Osteocyte (in vitro differentiated cells): ENCODE measurements at regions not wholly inside any gene's neighbourhood (a gene's known extent, or its start where the extent isn't known, plus 50 kb on each side); places are given as distances from the start of the nearest gene placed in this dataset.

Experiments
- DNase-seq: peaks from one replicate; pipeline ENCODE4 v3.0.0; 2021; ENCODE audit warnings: mixed read lengths; ENCODE audit not compliant: unreplicated experiment; ENCODE audit errors: extremely low spot score
- H3K27ac Mint-ChIP-seq: one replicate; pipeline ENCODE4 v1.8.0; 2021; ENCODE audit warnings: mild to moderate bottlenecking, mixed read lengths; ENCODE audit not compliant: unreplicated experiment
- H3K27me3 Mint-ChIP-seq: one replicate; pipeline ENCODE4 v1.8.0; 2021; ENCODE audit warnings: mixed read lengths; ENCODE audit not compliant: unreplicated experiment
- H3K36me3 Mint-ChIP-seq: one replicate; pipeline ENCODE4 v1.8.0; 2021; ENCODE audit warnings: mixed read lengths; ENCODE audit not compliant: unreplicated experiment
- H3K4me1 Mint-ChIP-seq: one replicate; pipeline ENCODE4 v1.8.0; 2021; ENCODE audit warnings: mixed read lengths; ENCODE audit not compliant: unreplicated experiment
- H3K4me3 Mint-ChIP-seq: one replicate; pipeline ENCODE4 v1.8.0; 2021; ENCODE audit warnings: mild to moderate bottlenecking, moderate library complexity, mixed read lengths; ENCODE audit not compliant: unreplicated experiment
- H3K9me3 Mint-ChIP-seq: one replicate; pipeline ENCODE4 v1.8.0; 2021; ENCODE audit warnings: mixed read lengths; ENCODE audit not compliant: unreplicated experiment
- CTCF ChIP-seq: fragments of 200-600 bp; sonication (generic); IDR thresholded peaks from 2 replicates; pipeline ENCODE4 v1.5.0; 2021; ENCODE audit warnings: antibody characterized with exemption, mild to moderate bottlenecking, moderate library complexity

- DNase-seq, result no peak
- Mint-ChIP-seq H3K36me3 (no peaks in the 10 kb centered on the region), H3K9me3 (no peaks in the 10 kb centered on the region), H3K4me1 (no peaks in the 10 kb centered on the region), H3K4me3 (no peak overlapping the region), H3K27ac (no peak overlapping the region), H3K27me3 (no peaks in the 10 kb centered on the region)
- TF ChIP-seq CTCF, result no peak
Measured at GRCh38 chr5:58284886-58285285, 175.0 kb downstream of the PLK2 start.

GRCh38 chr5:58281189-58281588, 178.7 kb downstream of the PLK2 start:
- no peak overlapping the region for H3K4me3 Mint-ChIP-seq
- H3K36me3 Mint-ChIP-seq, result no peaks in the 10 kb centered on the region

GRCh38 chr5:58279259-58279658, 180.6 kb downstream of the PLK2 start:
- DNase-seq, result no peak
- TF ChIP-seq CTCF, result no peak
- Mint-ChIP-seq H3K4me1 (no peaks in the 10 kb centered on the region), H3K4me3 (no peak overlapping the region), H3K27me3 (no peaks in the 10 kb centered on the region), H3K9me3 (peaks cover 3% of the 10 kb centered on the region), H3K36me3 (no peaks in the 10 kb centered on the region), H3K27ac (no peak overlapping the region)

More at GRCh38 chr5:58281189-58281588, 178.7 kb downstream of the PLK2 start:
- DNase-seq, result no peak
- H3K9me3 Mint-ChIP-seq, result peaks cover 3% of the 10 kb centered on the region
- H3K27ac Mint-ChIP-seq, result no peak overlapping the region
- TF ChIP-seq CTCF, result no peak
- H3K4me1 Mint-ChIP-seq, result no peaks in the 10 kb centered on the region
- H3K27me3 Mint-ChIP-seq, result no peaks in the 10 kb centered on the region

GRCh38 chr5:58276431-58276830, 183.5 kb downstream of the PLK2 start:
- no peak for DNase-seq
- H3K36me3 Mint-ChIP-seq, result no peaks in the 10 kb centered on the region
- H3K27me3 Mint-ChIP-seq, result peaks cover 2% of the 10 kb centered on the region
- no peaks in the 10 kb centered on the region for H3K4me1 Mint-ChIP-seq
- H3K4me3 Mint-ChIP-seq, result no peak overlapping the region
- no peak for TF ChIP-seq CTCF
- peaks cover 3% of the 10 kb centered on the region for H3K9me3 Mint-ChIP-seq
- H3K27ac Mint-ChIP-seq, result no peak overlapping the region

GRCh38 chr5:58275516-58275915, 184.4 kb downstream of the PLK2 start:
- DNase-seq, result no peak
- H3K27me3 Mint-ChIP-seq, result peaks cover 2% of the 10 kb centered on the region
- no peaks in the 10 kb centered on the region for H3K4me1 Mint-ChIP-seq
- no peak overlapping the region for H3K27ac Mint-ChIP-seq
- H3K36me3 Mint-ChIP-seq, result no peaks in the 10 kb centered on the region
- peaks cover 3% of the 10 kb centered on the region for H3K9me3 Mint-ChIP-seq
- TF ChIP-seq CTCF, result no peak
- no peak overlapping the region for H3K4me3 Mint-ChIP-seq
